Liver (tissue), 3 donors: ENCODE measurements at regions not wholly inside any gene's neighbourhood (a gene's known extent, or its start where the extent isn't known, plus 50 kb on each side); places are given as distances from the start of the nearest gene placed in this dataset.
"Not testable (repeated sequence)": the region's sequence is repeated elsewhere in the genome, so short reads cannot be mapped to it uniquely, and the experiment has no call there.

Experiments used
- EGR1 ChIP-seq, 2 donors: IDR thresholded peaks; 2 replicates each; pipeline ENCODE4 v1.6.1; 2016 to 2018; ENCODE audit warnings: antibody characterized with exemption in 2 of 2, low read depth in 2 of 2
- FOXA1 ChIP-seq: IDR thresholded peaks from 2 replicates; pipeline ENCODE4 v1.6.1; 2016; ENCODE audit warnings: antibody characterized with exemption
- GABPA ChIP-seq, 2 donors: IDR thresholded peaks in 1 of 2; conservative IDR thresholded peaks in 1 of 2; 2 replicates each; pipeline ENCODE4 v1.6.1; 2016; ENCODE audit warnings: antibody characterized with exemption in 2 of 2, mild to moderate bottlenecking in 1 of 2, moderate library complexity in 1 of 2
- HNF4G ChIP-seq: IDR thresholded peaks from 2 replicates; pipeline ENCODE4 v1.6.1; 2016; ENCODE audit warnings: antibody characterized with exemption
- JUND ChIP-seq, 2 donors: IDR thresholded peaks; 2 replicates each; pipeline ENCODE4 v1.6.1; 2016; ENCODE audit warnings: antibody characterized with exemption in 2 of 2
- RAD21 ChIP-seq, 2 donors: IDR thresholded peaks; 2 replicates each; pipeline ENCODE4 v1.6.1; 2016; ENCODE audit warnings: antibody characterized with exemption in 2 of 2, mild to moderate bottlenecking in 2 of 2
- RXRA ChIP-seq, 2 donors: IDR thresholded peaks; 2 replicates each; pipeline ENCODE4 v1.6.1; 2017 to 2018; ENCODE audit warnings: antibody characterized with exemption in 2 of 2, mild to moderate bottlenecking in 1 of 2
- SP1 ChIP-seq: IDR thresholded peaks from 2 replicates; pipeline ENCODE4 v1.6.1; 2018; ENCODE audit warnings: antibody characterized with exemption, mild to moderate bottlenecking
- TAF1 ChIP-seq: conservative IDR thresholded peaks from 2 replicates; pipeline ENCODE4 v1.6.1; 2016; ENCODE audit warnings: antibody characterized with exemption, mild to moderate bottlenecking
- TF ChIP-seq, protein P1 (sequence below): fragments of 150-350 bp; IDR thresholded peaks from 2 replicates; pipeline ENCODE4 v1.5.1; 2017; ENCODE audit warnings: improper control_type of control experiment, low read depth, low read length; ENCODE audit not compliant: missing input control
- TF ChIP-seq, protein P2 (sequence below): IDR thresholded peaks from 2 replicates; pipeline ENCODE4 v1.6.1; 2016; ENCODE audit warnings: antibody characterized with exemption
- TF ChIP-seq, protein P3 (sequence below): IDR thresholded peaks from 2 replicates; pipeline ENCODE4 v1.6.1; 2016; ENCODE audit warnings: antibody characterized with exemption, mild to moderate bottlenecking
- TF ChIP-seq, protein P4 (sequence below): IDR thresholded peaks from 2 replicates; pipeline ENCODE4 v1.6.1; 2016; ENCODE audit warnings: antibody characterized with exemption
- TF ChIP-seq, protein P5 (sequence below): IDR thresholded peaks from 2 replicates; pipeline ENCODE4 v1.6.1; 2016; ENCODE audit warnings: antibody characterized with exemption
- donor health status: healthy.
- donor health status: healthy.

DNA sequence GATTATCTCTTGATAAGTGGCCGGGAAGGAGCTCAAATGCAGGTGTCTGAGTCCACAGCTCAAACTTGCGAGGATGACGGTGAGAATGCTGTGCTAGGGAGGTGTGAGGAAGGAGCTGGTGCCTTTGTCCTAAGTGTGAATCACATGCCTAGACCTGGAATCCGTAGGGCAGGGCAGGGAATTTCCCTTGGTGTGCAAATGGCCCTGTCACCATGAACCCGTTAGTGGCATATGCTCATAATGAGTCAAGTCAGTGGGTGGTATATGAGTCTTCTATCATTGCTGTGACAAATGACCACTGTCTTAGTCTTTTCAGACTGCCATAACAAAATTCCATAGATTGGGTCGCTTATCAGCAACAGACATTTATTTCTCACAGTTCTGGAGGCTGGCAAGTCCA lies 163.1 kb upstream of the NBPF12 start:
- TF ChIP-seq, protein P1, sequence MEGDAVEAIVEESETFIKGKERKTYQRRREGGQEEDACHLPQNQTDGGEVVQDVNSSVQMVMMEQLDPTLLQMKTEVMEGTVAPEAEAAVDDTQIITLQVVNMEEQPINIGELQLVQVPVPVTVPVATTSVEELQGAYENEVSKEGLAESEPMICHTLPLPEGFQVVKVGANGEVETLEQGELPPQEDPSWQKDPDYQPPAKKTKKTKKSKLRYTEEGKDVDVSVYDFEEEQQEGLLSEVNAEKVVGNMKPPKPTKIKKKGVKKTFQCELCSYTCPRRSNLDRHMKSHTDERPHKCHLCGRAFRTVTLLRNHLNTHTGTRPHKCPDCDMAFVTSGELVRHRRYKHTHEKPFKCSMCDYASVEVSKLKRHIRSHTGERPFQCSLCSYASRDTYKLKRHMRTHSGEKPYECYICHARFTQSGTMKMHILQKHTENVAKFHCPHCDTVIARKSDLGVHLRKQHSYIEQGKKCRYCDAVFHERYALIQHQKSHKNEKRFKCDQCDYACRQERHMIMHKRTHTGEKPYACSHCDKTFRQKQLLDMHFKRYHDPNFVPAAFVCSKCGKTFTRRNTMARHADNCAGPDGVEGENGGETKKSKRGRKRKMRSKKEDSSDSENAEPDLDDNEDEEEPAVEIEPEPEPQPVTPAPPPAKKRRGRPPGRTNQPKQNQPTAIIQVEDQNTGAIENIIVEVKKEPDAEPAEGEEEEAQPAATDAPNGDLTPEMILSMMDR = not testable (repeated sequence)
- not testable (repeated sequence) for TF ChIP-seq TAF1; EGR1 (IDR thresholded peaks at IDR 0.05; ENCODE audit: low read depth in 2 of 2); RAD21 (IDR thresholded peaks at IDR 0.05); JUND (IDR thresholded peaks at IDR 0.05); GABPA (IDR thresholded peaks at IDR 0.05 in 1 of 2, conservative IDR thresholded peaks at IDR 0.05 in 1 of 2); HNF4G; RXRA (IDR thresholded peaks at IDR 0.05); SP1; FOXA1
- TF ChIP-seq, protein P2, sequence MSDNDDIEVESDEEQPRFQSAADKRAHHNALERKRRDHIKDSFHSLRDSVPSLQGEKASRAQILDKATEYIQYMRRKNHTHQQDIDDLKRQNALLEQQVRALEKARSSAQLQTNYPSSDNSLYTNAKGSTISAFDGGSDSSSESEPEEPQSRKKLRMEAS = not testable (repeated sequence)
- TF ChIP-seq, protein P3, sequence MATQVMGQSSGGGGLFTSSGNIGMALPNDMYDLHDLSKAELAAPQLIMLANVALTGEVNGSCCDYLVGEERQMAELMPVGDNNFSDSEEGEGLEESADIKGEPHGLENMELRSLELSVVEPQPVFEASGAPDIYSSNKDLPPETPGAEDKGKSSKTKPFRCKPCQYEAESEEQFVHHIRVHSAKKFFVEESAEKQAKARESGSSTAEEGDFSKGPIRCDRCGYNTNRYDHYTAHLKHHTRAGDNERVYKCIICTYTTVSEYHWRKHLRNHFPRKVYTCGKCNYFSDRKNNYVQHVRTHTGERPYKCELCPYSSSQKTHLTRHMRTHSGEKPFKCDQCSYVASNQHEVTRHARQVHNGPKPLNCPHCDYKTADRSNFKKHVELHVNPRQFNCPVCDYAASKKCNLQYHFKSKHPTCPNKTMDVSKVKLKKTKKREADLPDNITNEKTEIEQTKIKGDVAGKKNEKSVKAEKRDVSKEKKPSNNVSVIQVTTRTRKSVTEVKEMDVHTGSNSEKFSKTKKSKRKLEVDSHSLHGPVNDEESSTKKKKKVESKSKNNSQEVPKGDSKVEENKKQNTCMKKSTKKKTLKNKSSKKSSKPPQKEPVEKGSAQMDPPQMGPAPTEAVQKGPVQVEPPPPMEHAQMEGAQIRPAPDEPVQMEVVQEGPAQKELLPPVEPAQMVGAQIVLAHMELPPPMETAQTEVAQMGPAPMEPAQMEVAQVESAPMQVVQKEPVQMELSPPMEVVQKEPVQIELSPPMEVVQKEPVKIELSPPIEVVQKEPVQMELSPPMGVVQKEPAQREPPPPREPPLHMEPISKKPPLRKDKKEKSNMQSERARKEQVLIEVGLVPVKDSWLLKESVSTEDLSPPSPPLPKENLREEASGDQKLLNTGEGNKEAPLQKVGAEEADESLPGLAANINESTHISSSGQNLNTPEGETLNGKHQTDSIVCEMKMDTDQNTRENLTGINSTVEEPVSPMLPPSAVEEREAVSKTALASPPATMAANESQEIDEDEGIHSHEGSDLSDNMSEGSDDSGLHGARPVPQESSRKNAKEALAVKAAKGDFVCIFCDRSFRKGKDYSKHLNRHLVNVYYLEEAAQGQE = not testable (repeated sequence)
- TF ChIP-seq, protein P4, sequence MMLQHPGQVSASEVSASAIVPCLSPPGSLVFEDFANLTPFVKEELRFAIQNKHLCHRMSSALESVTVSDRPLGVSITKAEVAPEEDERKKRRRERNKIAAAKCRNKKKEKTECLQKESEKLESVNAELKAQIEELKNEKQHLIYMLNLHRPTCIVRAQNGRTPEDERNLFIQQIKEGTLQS = not testable (repeated sequence)
- TF ChIP-seq, protein P5, sequence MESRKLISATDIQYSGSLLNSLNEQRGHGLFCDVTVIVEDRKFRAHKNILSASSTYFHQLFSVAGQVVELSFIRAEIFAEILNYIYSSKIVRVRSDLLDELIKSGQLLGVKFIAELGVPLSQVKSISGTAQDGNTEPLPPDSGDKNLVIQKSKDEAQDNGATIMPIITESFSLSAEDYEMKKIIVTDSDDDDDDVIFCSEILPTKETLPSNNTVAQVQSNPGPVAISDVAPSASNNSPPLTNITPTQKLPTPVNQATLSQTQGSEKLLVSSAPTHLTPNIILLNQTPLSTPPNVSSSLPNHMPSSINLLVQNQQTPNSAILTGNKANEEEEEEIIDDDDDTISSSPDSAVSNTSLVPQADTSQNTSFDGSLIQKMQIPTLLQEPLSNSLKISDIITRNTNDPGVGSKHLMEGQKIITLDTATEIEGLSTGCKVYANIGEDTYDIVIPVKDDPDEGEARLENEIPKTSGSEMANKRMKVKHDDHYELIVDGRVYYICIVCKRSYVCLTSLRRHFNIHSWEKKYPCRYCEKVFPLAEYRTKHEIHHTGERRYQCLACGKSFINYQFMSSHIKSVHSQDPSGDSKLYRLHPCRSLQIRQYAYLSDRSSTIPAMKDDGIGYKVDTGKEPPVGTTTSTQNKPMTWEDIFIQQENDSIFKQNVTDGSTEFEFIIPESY = not testable (repeated sequence)
